NCI-H187 treated with DMSO at 0.1 percent for 48 hours (cell line): ENCODE measurements at regions not wholly inside any gene's neighbourhood (a gene's known extent, or its start where the extent isn't known, plus 50 kb on each side); places are given as distances from the start of the nearest gene placed in this dataset.

Experiments used
- DNase-seq: peaks from one replicate; lab custom pipeline; 2025; lab: John Stamatoyannopoulos, UW

DNA sequence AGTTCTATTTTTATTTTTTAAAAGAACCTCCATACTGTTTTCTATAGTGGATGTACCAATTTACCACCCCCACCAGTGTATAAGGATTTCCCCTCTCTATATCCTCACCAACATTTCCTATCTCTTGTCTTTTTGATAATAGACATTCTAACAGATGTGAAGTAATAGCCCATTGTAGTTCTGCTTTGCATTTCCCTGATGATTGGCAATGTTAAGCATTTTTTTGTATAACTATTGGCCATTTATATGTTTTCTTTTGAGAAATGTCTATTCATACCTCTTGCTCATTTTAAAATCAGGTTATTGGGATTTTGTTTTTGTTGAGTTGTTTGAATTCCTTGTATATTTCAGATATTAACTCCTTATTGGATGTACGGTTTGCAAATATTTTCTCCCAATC, 251.1 kb upstream of the HTR2C start:
- no peak for DNase-seq

DNA sequence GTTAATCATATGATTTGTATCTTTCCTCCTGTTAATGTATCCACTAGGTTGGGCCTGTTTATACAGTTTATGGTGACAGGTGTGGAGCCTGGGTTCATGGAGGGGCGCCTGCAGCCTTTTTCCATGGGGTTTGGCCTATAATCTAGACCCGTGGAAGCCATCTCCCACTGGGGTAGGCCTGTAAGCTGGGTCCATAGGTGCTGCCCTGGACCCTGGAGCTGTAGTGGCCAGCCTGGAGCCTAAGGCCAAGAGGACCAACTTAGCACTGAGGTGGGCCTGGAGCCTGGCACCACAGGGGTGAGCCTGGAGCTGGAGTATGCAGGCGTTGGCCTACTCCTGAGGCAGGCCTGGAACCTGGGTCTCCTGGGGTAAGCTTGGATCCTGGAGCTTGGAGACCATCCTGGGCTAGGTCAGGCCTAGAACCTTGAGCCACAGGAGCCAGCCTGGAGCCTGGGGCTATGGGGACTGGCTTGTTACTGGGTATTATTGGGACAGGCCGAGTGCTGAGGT, 249.4 kb upstream of the HTR2C start:
- no peak for DNase-seq

DNA sequence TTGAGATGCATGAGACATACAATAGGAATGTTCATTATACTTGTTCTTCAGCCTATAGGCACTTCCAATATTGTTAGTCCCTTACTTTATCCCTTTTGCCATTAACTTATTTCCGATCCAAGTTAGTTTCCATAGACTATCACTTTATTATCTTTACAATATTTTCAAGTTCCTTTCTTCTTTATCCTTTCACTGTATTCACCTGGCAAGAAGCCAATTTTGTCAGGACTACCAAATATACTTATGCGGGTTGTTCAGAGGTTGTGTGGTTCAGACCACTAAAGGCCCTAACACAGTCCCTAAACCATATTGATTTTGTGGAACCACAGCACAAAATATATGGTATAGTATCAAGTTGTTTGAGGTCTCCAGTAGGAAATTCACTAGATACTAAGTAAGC, 245.0 kb upstream of the HTR2C start:
- no peak for DNase-seq

DNA sequence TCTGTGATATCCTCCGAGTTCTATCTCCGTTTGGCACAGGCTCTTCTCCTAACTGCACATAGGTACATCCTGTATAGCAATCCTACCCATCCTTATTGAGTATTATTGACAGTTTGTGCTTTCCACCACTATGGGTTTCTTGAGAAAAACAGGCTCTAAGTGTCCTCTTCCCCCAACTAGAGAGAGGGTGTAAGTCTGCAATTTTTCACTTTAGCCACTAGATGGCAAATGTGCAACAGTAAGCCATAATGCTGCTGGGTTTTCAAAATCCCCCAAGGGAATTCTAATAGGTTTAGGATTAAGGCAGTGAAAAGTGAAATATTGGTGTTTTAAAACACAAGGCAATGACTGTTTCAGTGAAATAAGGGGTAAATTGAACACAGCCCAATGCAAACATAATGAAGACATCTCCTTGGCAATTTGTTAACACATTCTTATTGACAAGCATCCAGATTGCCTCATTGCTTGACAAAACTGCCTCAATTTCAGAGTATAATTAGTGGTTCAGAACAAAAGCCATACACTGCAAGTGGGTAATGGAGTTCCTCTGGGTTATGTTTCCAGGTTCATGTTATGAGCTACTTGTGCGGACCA, 239.0 kb upstream of the HTR2C start:
- peak; percentile 6 for DNase-seq

DNA sequence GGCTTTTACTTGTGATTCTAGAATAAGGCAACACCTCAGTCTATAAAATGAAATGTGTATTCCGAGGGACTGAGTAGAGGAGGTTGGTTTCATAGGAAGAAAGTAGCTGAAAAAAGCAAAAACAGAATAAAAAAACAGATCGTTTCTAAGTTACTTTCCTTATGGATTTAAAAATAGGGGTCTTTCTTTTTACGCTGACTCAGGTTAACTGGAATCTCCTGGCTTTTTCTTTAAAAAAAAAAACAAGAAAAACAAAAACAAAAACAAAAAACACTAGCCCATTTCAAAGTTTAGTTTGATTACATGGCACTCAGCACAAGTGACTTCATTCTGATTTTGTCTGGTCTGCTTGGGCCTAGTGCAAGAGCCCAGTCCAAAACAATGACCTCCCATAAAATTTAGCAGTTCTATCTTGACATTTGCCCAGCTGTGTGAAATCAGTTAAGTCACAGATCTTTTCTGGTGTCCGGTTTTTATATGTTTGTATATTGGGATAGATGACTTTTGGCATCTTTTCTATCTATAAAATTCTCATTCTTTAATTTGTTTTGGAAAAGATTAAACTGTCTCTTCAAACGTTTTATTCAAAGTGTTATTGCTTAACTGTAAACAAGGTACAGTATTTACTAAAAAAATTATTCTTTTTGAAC, 222.7 kb upstream of the HTR2C start:
- DNase-seq, result no peak

DNA sequence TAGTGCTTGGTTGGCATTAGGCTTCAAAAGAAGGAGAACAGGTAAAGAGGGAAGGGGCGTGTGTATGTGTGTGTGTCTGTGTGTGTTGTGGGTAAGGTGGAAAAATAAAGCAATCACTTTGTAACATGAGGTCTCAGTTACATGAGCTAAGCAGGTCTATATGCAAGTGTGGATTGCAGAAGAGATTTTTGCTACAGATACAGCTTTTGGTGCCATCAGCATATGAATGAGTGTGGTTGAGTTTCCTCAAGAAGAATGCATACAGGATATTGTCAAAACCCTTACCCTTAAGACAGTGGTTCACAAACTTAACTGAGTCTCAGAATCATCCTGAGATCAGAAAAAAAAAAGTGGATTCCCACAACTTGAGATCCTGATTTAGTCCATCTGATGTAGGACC, 220.5 kb upstream of the HTR2C start:
- no peak for DNase-seq

DNA sequence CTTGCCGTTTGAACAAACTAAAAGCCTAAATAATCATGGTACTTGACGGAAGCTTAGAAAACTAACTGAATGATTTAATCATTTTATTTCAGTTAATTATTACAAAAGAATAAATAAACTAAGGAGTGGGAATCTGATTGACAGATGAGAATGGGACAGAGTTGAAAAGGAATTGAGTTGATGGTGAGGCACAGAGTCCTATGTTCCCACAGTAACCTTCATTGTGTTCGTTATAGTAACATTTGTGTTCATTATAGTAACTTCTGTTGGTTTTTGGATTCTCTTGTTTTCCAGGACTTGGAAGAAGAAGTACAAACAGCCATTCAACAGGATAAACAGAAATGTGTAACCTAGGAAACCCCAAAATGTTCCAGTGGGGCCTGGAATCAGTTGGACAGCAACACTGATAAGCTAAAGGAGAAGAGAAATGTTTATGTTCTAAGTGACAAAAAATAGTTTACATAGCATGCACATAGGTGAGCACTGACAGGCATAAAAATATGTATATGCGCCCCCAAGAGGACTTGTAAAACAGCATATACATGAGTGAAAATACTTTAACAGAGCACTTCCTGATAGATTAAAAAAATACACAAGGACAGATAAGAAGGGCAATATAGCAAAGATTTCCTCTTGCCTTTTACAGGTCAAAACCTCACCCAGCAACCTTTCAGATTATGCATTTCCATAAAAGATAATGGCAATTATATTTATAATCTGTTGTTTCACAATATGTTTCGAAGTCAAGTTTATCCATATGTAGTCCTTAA, 218.6 kb upstream of the HTR2C start:
- no peak for DNase-seq

DNA sequence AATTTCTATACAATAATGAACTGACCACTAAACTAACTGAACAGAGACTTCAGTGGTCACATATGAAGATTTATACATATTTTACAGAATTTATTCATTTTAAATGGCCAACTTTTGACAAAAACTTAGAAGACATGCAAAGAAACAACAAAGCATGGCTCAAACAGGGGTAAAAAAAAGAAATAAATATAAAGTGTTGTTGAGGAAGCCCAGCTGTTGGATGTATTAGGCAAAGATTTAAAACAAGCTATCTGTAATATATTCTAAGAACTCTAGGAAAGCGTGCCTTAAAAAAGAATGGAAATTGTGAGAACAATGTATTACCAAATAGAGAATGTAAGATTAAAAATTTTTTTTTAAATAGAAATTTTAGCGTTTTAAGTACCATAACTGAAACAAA, 210.9 kb upstream of the HTR2C start:
- no peak for DNase-seq

DNA sequence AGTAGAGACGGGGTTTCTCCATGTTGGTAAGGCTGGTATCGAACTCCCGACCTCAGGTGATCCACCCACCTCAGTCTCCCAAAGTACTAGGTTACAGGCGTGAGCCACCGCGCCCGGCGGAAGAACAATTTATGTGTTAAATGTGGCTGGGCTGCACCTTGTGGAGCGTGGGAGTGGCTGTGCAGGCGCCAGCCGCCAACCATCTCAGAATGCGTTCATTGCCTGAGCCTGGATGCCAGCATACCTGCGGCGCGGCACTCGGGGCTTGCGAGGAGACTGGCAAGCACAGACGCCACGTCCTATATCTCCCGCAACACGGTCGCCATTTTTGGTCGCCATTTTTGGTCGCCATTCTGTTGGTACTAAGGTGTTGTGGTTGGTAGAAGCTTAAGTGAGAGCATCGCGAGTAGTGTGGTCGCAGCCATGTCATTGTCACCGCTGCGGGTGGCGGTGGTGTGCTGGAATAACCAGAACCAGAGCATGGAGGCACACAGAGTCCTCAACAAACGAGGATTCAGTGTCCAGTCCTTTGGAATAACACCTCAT, 193.6 kb upstream of the HTR2C start:
- no peak for DNase-seq
